GM21786 (cell line): ENCODE measurements at regions not wholly inside any gene's neighbourhood (a gene's known extent, or its start where the extent isn't known, plus 50 kb on each side); places are given as distances from the start of the nearest gene placed in this dataset.
"Not testable (repeated sequence)": the region's sequence is repeated elsewhere in the genome, so short reads cannot be mapped to it uniquely, and the experiment has no call there.

Experiments used
- ATAC-seq: cut with Tn5 transposase; IDR thresholded peaks from one replicate; pipeline ENCODE4 v1.9.1; 2021; ENCODE audit not compliant: unreplicated experiment

DNA sequence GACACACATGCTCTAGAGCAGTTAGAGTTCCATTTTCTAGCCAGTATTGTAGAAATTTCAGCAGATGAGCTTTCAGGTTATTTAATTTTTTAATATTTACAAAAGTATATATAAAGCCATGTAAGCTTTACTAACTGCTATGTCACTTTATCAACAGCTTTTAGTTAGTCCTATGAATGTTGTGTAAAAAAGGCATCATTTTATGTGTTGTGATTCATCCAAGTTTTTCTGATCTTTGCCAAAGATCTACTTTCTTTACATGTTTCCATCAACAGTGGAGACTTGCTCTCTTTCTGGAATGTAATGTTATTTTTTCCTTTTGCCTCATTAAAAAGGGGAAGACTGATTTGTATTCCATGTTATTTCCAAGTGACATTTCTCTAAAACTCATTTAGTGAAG is 125.2 kb upstream of the TFPI start:
- ATAC-seq, result no peak

DNA sequence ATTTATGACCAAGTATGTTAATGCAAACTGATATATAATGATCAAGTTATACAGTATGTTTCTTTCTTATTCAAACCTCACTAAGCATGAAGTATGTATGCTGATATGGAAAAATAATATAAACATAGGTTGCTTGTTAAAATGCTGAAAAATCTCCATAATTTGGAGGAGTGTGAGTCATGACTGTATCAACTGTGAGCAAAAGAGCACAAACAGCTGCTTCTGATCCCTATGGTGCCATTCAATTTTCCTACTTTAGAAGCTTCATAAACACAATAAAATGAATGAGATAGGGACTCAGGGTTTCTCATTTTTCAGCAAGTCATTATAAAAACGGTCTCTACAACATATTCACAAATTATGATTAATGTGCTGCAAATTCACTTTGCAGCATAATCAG is 129.9 kb upstream of the TFPI start:
- no peak for ATAC-seq

DNA sequence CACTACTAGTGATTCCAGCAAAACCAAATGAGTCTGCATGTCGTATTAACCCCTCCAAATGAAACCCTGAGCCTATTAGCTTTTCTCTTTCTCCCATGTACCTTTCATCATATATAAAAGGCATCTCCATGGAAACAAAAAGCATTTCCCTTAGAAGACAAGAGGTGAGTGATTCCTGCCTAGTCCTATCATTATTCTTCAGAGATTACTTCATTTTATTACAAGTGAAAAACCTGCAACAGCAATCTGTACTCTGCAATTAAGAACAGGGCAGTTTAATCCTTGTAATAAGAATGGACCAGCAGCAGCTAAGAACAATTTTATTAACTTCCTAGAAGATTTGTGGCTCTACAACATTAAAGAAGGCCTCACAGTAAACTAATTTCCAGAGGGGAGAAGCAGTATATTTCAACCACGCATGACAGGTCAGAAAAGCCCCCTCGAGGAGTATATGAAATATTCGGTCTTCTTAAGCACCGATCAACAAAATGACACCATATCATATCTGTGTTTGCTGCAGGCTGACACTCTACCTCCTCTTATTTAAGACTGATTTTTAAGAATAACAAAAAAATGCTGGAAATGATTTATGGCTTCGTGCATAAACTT is 132.3 kb upstream of the TFPI start:
- no peak for ATAC-seq

DNA sequence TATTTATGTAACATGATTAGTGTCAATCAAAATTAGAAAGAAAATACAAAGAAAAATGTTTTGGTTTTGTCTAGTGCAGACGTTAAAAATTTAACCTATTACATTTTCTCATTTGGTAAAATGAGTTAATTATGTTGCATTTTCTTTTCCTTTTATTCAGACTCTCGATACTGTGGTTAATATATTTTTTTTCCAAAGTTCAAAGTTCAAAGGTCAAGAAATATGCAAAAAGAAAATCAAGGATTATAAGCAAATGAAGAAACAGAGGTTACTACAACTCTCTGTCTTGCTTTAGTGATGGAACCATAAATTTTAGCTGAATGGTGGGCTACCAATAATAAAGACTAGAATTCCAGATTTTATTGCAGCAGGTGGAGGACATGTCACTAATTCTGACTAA is 133.3 kb upstream of the TFPI start:
- ATAC-seq, result no peak

DNA sequence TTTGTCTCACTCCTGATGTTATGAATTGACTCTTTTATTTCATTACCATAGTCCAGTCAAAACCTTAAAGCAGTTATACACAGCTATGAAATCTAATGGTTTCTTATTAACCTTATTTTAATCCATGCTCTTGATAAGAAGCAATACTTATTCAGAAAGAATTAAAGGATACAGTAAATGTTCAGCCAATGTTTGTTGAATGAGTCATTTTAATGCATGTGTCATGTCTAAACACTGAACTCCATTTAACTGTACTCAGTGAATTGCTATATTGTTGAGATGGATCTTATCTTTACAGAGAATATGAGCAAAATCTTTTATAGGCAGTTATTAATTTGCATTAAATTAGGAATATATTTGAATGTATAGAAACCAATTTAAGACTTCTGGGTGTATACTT is 135.1 kb upstream of the TFPI start:
- no peak for ATAC-seq

DNA sequence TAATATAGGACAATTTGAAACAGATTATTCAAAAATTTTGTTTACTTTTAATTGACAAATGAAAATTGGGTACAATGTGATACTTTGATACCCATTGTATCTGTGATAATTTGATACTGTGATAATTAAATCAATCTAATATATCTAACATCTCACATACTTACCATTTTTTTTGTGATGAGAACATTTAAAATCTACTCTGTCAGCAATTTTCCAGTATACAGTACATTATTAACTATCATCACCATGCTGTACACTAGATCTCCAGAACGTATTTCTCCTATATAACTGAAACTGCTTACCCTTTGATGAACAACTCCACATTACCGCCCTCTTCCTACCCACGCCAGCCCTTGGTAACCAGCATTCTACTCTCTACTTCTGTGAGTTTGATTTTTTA is 139.7 kb upstream of the TFPI start:
- no peak for ATAC-seq

DNA sequence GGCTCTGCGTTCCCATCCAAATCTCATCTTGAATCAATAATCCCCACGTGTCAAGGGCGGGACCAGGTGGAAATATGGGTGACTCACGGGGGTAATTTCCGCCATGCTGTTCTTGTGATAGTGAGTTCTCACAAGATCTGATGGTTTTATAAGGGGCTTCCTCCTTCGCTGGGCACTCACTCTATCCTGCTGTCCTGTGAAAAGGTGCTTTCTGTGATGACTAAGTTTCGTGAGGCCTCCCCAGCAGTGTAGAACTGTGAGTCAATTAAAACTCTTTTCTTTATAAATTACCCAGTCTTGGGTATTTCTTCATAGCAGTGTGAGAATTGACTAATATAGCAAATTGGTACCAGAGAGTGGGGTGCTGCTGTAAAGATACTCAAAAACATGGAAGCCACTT is 142.4 kb upstream of the TFPI start:
- ATAC-seq, result not testable (repeated sequence)

DNA sequence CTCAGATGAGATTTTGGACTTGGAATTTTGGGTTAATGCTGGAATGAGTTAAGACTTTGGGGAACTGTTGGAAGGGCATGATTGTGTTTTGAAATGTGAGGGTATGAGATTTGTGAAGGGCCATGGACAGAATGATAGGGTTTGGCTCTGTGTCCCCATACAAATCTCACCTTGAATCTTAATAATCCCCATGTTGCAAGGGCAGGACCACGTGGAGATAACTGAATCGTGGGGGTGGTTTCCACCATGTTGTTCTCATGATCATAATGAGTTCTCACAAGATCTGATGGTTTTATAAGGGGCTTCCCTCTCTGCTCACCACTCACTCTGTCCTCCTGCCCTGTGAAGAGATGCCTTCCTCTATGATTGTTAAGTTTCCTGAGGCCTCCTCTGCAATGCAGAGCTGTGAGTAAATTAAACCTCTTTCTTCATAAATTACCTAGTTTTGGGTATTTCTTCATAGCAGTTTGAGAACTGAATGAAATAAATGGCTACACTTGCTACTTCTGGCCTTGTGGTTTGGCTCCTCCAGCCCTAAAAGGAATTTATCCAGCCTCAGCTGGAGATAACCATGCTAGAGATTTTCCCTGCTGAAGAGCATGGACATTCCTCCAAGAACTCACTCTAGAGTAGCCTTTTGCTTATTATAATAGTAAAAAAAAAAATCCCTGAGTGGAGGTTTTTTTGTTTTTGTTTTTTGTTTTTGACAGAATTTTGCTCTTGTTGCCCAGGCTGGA is 144.3 kb upstream of the TFPI start:
- ATAC-seq, result no peak

DNA sequence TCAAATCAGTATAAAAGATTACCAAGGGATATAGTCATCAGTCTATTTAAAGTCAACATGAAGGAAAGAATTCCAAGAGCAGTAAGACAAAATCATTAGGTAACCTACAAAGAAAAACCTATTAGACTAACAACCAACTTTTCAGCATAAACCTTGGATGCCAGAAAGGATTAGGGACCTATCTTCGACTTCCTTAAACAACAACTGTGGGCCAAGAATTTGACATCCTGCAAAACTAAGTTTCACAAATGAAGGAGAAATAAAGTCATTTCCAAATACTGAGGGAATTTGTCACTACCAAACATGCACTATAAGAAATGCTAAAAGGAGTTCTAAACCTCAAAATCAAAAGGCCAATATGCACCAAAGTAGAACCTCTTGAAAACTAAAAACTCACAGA is 147.9 kb upstream of the TFPI start:
- ATAC-seq, result no peak

DNA sequence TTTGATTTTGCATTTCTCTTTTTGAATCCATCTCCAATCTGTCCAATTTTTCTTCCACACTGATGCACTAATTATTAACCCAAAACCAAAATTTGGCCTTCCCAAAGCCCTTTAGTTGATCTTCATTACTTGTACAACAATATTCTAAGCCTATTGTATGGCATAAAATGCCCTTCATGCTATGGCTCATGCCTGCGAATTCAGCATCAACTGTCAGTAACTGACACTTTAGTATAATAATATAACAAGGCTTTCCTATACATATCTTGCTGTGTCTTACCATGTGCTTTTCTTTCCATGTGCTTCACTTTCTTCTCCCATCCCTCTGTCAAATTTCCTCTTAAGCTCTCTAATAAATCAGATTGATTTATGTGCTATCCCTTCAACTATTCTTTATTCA is 154.0 kb upstream of the TFPI start:
- no peak for ATAC-seq

DNA sequence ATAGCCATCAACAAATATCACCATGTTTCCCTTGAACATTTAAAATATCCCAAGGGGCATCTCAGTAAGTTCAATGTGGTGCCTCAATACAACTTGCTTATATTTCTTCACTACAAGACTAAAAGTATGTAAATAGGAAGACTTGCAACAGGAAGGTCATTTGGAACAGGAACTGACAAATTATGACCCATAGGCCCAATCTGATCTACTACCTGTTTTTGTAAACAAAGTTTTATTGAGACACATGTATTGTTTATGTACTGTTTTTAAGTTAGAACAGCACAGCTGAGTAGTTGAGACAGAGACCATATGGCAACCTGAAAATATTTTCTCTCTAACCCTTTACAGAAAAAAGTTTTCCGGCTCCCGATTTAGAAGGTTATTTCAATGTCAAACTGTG is 154.8 kb upstream of the TFPI start:
- ATAC-seq, result no peak

DNA sequence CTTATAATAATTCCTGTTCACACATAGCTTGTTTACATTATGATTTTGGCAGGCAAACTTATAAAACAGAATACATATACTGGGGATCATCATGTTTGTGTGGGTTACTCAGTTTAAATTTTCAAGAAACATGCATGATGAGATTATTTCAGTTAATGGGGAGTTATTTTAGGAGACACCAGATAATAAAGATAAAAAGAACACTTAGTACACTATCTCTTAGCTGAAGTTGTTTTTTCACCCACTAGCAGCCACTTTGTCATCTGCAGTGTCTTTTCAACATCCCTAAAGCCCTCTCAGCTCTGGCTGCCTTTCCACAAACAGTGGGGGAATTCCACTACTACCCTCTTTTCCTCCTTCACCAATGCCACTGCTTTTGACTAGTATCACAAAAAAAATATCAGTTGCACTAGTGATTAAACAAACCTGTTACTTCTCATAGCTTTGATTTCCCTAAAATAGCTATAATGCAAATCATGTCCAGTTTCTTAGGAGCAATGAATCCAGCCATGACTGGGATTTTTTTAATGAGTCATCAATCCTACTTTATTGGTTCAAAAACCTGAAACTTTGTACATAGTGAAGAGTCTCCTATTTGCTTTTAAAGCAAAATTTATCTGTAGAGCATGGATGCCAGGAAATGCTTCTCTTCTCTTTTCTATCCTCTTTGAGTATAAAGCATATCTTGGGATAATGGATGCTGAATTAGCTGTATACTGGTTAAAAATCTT is 156.7 kb upstream of the TFPI start:
- no peak for ATAC-seq

DNA sequence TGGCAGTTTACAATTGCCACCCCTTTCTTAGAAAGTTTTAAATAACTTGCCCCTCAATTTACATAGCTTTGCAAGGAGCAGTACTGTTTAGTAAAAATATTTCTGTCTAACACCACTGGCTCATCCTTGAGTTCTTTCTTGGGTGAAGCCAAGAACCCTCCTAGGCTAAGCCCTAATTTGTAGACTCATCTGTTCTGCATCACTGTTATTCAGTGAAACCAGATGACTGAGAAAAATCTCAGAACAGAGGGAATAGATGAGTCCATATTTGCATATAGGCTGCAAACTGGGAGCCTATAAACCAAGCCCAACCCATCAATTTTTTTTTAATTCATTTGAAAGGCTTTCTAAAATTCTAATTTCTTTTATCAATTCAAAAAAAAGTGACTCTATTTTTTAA is 161.4 kb upstream of the TFPI start:
- no peak for ATAC-seq

DNA sequence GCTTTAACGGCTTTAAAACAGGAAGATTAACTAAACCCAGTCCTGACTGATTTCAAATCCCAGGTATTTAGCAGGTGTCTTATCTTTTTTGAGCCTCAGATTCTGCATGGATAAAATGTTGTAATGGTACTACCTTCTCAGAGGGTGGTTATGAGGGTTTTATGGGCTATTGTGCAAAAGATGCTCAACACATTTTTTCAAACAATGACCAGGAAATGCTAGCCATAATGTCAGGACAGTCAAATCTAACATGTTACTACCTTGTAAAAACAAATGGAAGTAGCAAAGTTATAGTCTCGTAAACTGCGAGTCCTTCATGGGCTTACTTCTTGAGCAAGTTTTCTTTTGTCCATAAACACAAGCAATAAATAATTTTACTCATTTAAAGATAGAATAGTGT is 162.1 kb upstream of the TFPI start:
- no peak for ATAC-seq

DNA sequence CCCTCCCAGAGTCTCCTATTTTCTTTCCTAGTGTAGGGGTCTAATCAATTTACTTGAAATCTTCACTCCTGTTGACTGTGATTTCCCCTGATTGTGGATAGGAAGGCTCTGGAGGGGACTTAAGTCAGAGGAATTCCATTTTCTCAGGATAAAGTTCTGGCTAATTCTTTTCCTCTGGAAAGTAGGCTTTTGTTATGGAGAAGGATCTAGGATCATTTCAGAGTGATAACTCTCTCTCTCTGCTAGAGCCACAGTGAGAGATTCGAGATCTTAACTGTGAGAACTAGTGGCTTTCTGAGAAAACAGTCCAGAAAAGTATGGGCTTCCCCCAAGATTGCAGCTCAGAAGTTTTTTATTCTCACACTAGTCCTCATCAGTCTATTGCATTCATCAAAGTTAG is 163.9 kb upstream of the TFPI start:
- ATAC-seq, result no peak

DNA sequence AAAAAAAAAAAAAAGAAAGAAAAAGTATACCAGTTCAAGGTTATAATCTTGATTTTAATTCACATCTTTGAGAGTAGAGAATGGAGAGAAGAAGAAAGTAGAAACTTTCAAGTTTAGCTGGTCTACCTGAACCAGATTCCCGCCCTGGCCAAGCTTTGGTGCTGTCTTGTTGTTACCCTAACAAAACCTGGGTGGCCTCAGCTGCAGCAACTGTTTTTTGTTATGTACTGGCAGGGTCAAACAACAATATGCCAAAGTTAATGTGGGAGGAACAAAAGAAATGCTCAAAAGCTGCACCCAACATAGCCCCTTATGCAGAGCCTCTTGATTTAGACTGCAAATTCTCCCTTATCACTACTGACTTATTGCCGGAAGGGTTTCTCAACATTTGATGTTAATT is 165.3 kb upstream of the TFPI start:
- no peak for ATAC-seq

DNA sequence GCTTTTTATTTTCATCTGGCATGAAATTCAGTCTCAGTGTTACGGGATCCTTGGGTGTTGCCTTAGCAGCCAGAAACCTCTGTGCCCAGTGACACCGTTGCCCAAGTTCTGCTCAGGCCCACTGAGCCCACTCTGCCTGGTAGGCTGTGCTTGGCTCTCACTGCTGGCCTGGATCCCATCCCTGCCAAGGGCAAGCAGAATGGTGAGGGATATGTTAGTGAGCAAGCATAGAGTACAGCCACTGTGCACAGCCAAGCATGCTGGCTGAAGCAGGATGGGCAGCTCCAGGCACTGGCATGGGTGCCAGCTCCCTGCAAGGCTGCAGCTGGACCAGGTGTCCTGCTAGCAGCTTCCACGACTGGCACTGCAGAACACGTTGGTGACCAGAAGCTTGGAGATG is 194.7 kb upstream of the TFPI start:
- no peak for ATAC-seq

DNA sequence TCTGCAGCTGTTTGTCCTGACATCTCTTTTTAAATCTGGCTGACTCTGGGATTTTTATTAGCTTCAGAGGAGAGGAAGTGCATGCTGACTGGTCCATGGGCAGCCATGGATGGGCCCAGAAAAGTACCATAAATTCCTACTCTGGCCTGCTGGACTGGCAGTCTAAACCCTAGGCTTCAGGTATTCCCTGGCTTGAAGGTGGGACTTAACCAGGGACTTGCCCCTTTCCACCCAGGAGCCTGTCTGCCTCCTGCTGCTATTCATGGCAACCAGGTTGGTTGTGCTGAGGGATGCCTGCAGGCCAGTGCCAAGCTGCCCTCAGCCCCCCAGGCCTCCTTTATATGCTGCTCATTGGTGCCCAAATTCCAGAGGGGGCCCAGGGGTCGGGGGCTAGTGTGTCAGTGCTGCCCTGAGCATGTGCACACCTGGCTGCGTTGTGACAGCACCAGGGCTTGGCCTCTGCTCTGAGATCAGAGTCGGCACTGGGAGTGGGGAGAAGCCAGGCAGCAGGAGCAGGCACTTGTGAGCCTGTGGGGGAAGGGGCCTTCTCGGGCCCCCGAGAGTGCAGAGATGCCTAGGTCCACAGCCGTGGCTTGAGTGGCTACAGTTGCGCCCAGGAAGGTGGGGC is 195.7 kb upstream of the TFPI start:
- no peak for ATAC-seq

DNA sequence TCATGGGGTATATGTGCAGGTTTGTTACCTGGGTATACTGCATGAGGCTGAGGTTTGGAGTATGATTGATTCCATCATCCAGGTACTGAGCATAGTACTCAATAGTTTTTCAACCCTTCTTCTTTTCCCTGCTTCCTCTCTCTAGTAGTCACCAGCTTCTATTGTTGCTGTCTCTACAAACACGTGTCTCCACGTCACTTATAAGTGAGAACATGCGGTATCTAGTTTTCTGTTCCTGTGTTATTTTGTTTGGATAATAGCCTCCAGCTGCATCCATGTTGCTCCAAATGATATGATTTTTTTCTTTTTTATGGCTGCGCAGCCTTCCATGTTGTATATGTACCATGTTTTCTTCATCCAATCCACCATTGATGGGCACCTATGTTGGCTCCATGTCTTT is 214.8 kb upstream of the TFPI start:
- no peak for ATAC-seq

DNA sequence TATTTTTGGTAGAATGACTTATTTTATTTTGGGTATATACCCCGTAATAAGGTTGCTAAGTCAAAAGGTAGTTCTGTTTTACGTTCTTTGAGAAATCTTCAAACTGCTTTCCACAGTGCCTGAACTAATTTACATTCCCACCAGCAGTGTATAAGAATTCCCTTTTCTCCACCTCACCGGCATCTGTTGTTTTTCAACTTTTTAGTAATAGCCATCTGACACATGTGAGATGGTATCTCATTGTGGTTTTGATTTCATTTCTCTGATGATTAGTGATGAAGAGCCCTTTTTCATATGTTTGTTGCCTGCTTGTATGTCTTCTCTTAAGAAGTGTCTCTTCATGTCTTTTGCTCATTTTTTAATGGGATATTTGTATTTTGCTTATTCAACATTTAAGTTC is 215.2 kb upstream of the TFPI start:
- ATAC-seq, result no peak

DNA sequence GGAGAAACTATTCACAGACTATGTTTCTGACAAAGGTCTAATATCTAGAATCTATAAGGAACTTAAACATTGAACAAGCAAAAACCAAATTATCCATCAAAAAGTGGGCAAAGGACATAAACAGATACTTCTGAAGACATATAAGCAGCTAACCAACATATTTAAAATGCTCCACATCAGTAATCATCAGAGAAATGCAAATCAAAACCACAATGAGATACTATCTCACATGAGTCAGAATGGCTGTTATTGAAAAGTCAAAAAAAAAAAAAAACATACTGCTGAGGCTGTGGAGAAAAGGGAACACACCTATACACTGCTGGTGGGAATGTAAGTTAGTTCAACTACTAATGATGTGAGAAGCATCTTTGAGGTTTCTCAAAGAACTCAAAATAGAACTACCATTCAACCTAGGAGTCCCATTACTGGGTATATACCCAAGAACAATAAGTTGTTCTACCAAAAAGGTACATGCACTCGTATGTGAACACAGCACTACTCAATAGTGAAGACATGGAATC is 220.4 kb upstream of the TFPI start:
- peak; percentile 59 for ATAC-seq

DNA sequence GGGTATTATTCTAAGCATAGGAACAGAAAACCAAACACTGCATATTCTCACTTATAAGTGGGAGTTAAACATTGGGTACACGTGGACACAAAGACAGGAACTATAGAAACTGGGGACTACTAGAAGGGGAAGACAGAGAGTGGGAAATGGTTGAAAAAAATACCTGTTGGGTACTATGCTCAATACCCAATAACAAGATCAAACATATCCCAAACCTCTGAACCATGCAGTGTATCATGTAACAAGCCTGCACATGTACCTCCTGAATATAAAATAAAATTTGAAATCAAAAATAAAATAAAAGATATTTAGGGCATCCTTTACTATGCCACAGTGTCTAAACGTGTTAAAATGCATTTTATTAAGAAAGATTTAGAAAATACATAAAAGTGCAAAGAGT is 221.0 kb upstream of the TFPI start:
- no peak for ATAC-seq
